Activated naive CD4-positive, alpha-beta T cell treated with anti-CD3 and anti-CD28 coated beads, Interleukin-2, amount 50 U/mL, for 72 hours (primary cell): ENCODE measurements at regions not wholly inside any gene's neighbourhood (a gene's known extent, or its start where the extent isn't known, plus 50 kb on each side); places are given as distances from the start of the nearest gene placed in this dataset.

Experiments used
- ATAC-seq, 2 donors: fragments of 150-1000 bp; cut with Tn5 transposase; 2 replicates each; pipeline ENCODE4 v1.10.0; 2021; ENCODE audit warnings: mild to moderate bottlenecking in 2 of 2, moderate library complexity in 2 of 2
- DNase-seq, 2 donors: peaks; one replicate each; pipeline ENCODE4 v3.0.0; 2021 to 2022; ENCODE audit warnings: low spot score in 2 of 2
- H3K27ac Mint-ChIP-seq, 2 donors: one replicate each; pipeline ENCODE4 v1.8.0; 2022; ENCODE audit warnings: mild to moderate bottlenecking in 2 of 2, mixed read lengths in 2 of 2
- H3K36me3 Mint-ChIP-seq, 2 donors: one replicate each; pipeline ENCODE4 v1.8.0; 2022; ENCODE audit warnings: mixed read lengths in 2 of 2
- H3K9me3 Mint-ChIP-seq, 2 donors: one replicate each; pipeline ENCODE4 v1.8.0; 2022; ENCODE audit warnings: mixed read lengths in 2 of 2

DNA sequence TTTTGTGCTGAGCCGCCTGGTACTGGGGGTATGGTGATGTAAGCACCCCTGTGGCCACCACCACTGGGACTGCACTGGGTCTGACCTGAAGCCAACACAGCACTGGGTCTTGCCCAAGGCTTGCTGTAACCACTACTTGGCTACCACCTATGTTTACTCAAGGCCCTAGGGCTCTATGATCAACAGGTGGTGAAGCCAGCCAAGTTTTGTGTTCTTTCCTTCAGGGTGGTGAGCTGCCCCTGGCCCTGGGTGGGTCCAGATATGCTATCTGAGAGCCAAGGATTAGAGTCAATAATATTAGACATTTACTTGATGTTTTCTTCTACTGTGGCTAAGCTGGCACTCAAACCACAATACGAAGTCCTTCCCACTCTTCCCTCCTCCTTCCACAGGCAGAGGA is 55.1 kb upstream of the PAGE4 start:
- Mint-ChIP-seq H3K27ac (no peak overlapping the region), H3K36me3 (no peaks in the 10 kb centered on the region), H3K9me3 (no peaks in the 10 kb centered on the region)
- no peak for ATAC-seq
- DNase-seq, result no peak

DNA sequence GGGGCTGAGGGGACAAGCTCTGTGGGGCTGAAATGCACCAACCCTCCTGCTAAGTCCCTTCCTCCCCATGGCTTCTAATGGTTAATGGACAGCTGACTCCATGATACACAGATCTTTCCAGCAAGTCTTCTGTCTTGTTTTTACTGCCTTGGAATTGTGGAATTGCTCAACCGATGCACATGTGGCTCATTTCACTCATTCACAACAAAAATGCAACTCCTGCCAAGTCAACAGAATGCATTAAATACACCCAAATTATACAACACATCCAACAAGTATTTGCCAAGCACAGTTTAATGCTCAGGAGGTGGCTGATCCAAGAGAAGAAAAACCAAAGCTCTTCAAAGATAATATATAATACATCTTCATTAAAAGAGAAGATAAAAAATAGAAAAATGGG is 61.9 kb upstream of the PAGE4 start:
- DNase-seq (no peak), ATAC-seq (no peak)
- Mint-ChIP-seq H3K9me3 (no peaks in the 10 kb centered on the region), H3K36me3 (no peaks in the 10 kb centered on the region), H3K27ac (peak overlapping the region in 1 of 2 donors; percentile 81)

DNA sequence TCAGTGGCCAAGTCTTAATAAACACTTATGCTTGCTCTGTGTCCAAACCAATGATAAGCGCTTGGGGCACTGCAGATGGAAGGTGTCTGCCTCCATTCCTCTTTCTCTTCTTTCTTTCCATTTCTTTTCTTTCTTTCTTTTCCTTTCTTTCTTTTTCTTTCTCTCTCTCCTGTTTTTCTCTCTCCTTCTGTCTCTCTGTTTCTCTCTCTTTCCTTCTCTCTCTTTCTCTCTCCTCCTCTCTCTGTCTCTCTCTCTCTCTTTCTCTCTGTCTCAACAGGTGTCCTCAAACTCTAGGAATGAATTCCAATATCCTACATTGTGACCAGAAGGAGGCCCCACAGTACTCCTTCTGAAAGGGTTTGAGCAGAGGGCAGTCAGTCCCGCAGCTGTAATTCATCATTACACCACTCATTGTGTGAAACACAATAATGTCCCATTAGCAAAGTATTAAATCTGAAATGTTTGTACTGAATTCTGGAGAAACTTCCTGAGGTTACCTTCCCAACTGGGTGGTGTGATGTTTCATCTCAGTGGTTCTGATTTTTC is 66.5 kb upstream of the PAGE1 start:
- H3K9me3 Mint-ChIP-seq, result no peaks in the 10 kb centered on the region
- ATAC-seq, result no peak
- no peaks in the 10 kb centered on the region for H3K36me3 Mint-ChIP-seq
- no peak for DNase-seq
- H3K27ac Mint-ChIP-seq, result no peak overlapping the region

DNA sequence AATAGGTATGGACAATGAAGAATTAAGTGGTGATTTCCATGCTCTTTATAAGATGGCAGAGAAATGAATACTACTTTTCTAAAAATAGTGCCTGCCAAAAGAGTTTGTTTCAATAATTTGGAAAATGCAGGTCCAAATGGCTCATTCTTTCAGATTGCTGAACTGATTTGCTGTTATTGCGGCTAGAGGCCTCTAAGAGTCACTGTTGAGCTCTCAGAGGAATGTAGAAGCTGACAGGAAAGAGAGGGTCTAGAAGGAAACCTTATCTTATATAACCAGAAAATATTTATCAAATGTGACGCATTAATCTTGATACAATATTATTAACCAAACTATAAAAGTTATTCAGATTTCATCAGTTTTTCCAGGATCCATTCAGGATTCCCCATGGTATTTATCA is 65.7 kb upstream of the PAGE1 start:
- DNase-seq (no peak), ATAC-seq (no peak)
- Mint-ChIP-seq H3K27ac (no peak overlapping the region), H3K36me3 (no peaks in the 10 kb centered on the region), H3K9me3 (no peaks in the 10 kb centered on the region)

DNA sequence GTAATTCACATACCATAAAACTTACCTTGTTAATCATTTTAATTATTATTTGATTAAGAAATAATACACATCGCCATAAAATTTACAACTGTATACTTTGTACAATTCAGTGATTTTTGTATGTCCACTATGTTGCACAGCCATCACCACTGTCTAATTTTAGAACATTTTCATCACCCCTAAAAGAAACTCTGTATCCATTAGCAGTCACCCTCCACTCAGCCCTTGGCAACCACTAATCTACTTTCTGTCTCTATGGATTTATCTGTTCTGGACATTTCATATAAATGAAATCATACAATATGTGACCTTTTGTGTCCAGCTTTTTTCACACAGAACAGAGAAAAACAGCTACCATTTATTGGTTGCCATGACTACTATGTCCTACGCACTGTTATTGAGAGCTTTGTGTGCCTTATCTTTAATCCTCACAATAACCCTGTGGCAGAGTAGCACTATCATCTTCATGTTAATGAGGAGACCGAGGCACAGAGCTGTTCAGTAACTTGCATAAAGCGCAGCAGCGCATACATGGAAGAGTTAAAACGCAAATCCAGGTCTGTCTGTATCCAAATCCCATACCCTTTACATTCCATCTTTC is 64.6 kb upstream of the PAGE1 start:
- H3K9me3 Mint-ChIP-seq, result no peaks in the 10 kb centered on the region
- ATAC-seq, result no peak

DNA sequence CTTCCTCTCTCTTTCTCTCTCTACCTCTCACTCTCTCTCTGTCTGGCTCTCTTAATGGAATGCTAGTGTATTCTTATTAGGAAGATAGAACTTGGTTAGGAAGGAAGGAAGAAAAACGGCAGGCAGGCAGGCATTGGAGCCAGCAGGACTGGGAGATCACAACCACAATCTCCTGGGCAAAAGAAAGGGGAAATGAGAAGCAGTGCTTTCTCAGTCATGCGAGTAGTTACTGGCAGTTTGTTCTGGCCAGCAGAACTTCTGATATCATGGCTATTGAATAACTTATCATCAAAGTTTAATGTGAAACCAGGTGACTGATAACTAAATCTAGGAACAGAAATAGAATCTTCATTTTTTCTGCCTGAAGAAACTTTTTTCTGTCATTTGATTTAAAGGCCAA is 60.9 kb upstream of the PAGE1 start:
- DNase-seq (no peak), ATAC-seq (no peak)
- Mint-ChIP-seq H3K27ac (no peak overlapping the region), H3K9me3 (no peaks in the 10 kb centered on the region), H3K36me3 (no peaks in the 10 kb centered on the region)

More for the DNA sequence above, 64.6 kb upstream of the PAGE1 start:
- Mint-ChIP-seq H3K36me3 (no peaks in the 10 kb centered on the region), H3K27ac (no peak overlapping the region)
- DNase-seq, result no peak

DNA sequence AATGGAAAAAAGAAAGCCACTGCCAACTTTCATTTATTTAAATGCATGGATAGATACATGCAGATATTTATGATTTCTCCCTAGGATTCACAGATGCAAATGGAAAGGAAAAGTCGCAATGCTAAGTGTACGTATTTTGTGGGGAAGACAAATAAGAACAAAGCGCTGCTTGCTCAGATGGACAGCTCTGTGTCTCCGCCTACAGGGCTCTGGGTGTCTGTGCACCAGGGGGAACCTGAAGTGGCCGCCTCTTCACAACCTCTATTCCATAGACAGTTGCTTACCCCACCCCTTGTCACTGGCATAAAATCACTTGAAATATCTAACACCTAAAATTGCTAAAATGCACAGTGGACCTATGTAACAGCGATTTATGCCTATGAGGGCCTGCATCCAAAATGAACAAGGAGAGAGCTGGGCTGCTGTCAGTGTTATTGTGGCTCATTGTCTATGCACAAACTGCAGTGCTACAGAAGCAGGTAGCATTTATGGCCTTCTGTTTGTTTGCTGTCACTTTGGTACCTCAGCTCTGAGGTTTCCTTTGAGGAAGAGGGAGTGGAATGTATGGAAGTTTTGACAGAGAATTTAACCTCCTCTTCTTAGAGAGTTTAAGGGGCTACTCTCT is 58.6 kb upstream of the PAGE1 start:
- ATAC-seq (peak; percentile 49 to 57), DNase-seq (peak in 1 of 2 donors; percentile 7)
- H3K27ac Mint-ChIP-seq, result no peak overlapping the region
- H3K36me3 Mint-ChIP-seq, result no peaks in the 10 kb centered on the region
- no peaks in the 10 kb centered on the region for H3K9me3 Mint-ChIP-seq

DNA sequence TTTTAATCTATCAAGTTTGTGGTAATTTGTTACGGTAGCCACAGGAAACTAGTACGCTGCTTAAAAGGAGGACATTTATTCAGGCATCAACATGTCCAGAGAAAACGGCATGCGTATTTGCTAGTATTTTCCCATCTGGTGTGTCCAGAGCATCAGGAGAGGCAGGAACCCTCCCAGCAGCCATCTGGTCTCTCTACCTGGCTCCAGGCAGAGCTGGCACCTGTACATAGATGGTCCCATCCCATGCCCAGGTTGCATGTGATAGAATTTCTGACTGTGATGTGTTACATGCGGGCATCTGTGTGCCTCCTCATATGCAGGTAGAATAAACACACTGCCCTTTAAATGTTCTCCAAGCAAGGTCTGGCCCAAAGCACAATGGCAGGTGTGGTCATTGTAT is 57.9 kb upstream of the PAGE1 start:
- DNase-seq (no peak), ATAC-seq (no peak)
- Mint-ChIP-seq H3K9me3 (no peaks in the 10 kb centered on the region), H3K36me3 (no peaks in the 10 kb centered on the region), H3K27ac (no peak overlapping the region)

DNA sequence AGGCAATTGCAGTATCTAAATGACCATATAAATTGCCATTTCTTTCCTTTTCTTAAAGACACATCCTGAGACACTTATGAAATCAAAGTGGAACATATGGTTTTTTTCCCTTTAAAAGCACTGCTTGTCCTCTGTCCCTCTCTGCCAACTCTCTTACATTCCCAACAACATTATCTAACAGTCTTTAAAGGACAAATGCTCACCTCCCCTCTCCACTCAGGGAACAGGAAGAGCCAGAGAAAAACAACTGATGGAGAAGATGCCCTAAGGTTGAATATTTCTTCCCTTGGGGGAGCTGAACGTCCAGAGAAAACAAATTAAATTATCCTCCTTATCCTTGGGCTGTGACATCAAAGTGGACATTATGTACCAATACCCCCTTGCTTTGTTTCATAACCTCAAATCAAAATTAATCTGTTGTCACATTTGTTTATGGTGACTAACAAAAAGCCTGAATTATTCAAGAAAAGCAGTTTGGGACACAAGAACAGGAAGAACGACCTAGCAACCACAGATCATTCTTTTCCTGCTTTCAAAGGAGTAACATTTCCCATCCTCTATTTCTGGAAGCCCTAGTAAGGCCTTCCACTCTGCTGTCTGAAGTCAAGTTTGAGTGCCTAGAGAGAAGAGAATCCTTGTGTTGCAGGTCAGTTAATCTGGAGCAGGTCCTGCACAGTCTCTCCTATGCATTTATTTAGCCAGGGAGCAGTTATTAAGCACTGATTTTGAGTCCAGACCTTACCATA is 52.6 kb upstream of the PAGE1 start:
- no peaks in the 10 kb centered on the region for H3K36me3 Mint-ChIP-seq
- no peaks in the 10 kb centered on the region for H3K9me3 Mint-ChIP-seq
- H3K27ac Mint-ChIP-seq, result no peak overlapping the region
- no peak for DNase-seq
- ATAC-seq, result no peak

DNA sequence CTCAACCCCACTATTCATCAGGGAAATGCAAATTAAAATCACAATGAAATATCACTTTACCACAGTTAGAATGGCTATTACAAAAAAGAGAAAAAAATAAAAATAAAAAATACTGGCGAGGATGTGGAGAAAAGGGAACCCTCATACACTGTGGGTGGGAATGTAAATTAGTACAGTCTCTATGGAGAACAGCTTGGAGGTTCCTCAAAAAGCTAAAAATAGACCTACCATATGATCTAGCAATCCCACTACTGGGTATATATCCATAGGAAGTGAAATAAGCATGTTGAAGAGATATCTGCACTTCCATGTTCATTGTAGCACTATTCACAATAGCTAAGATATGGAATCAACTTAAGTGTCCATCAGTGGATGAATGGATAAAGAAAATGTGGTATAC is 50.5 kb upstream of the PAGE1 start:
- DNase-seq (no peak), ATAC-seq (no peak)
- Mint-ChIP-seq H3K9me3 (no peaks in the 10 kb centered on the region), H3K27ac (no peak overlapping the region), H3K36me3 (no peaks in the 10 kb centered on the region)
